Duodenal mucosa (tissue), 2 donors: ENCODE measurements at regions not wholly inside any gene's neighbourhood (a gene's known extent, or its start where the extent isn't known, plus 50 kb on each side); places are given as distances from the start of the nearest gene placed in this dataset.
A peak's percentile ranks its signal among the peaks of the same experiment; 100 is the strongest.

ENCODE experiments used
- H3K27ac ChIP-seq: one replicate; pipeline ENCODE4 v1.7.0; 2013; ENCODE audit warnings: low read depth, low read length
- H3K27me3 ChIP-seq, 2 donors: one replicate each; pipeline ENCODE4 v1.7.0; 2013; ENCODE audit warnings: low read length in 2 of 2, control low read depth in 1 of 2; ENCODE audit not compliant: insufficient read depth in 2 of 2, control insufficient read depth in 1 of 2
- H3K36me3 ChIP-seq, 2 donors: one replicate each; pipeline ENCODE4 v1.7.0; 2013; ENCODE audit warnings: low read length in 2 of 2, control low read depth in 1 of 2; ENCODE audit not compliant: insufficient read depth in 2 of 2, control insufficient read depth in 1 of 2
- H3K4me1 ChIP-seq, 2 donors: one replicate each; pipeline ENCODE4 v1.7.0; 2013; ENCODE audit warnings: low read length in 2 of 2, control low read depth in 1 of 2; ENCODE audit not compliant: insufficient read depth in 2 of 2, control insufficient read depth in 1 of 2
- H3K4me3 ChIP-seq, 2 donors: one replicate each; pipeline ENCODE4 v1.7.0; 2013; ENCODE audit warnings: low read length in 2 of 2, low read depth in 1 of 2
- H3K9ac ChIP-seq, 2 donors: one replicate each; pipeline ENCODE4 v1.7.0; 2013; ENCODE audit warnings: low read length in 2 of 2, low read depth in 1 of 2
- H3K9me3 ChIP-seq, 2 donors: one replicate each; pipeline ENCODE4 v1.7.0; 2013; ENCODE audit warnings: low read length in 2 of 2, control low read depth in 1 of 2; ENCODE audit not compliant: control insufficient read depth in 1 of 2

- Histone ChIP-seq H3K9me3 (no peaks in the 10 kb centered on the region), H3K27me3 (peaks cover 40 to 56% of the 10 kb centered on the region in 2 donors), H3K9ac (no peak overlapping the region), H3K4me3 (peak overlapping the region; percentile 61 to 65), H3K27ac (no peak overlapping the region), H3K4me1 (peaks cover 8 to 10% of the 10 kb centered on the region in 2 donors), H3K36me3 (no peaks in the 10 kb centered on the region)
These were observed 73.5 kb downstream of the SOX4 start for GRCh38 chr6:21666853-21667681.

GRCh38 chr6:21668795-21669194 is 75.2 kb downstream of the SOX4 start:
- Histone ChIP-seq H3K27ac (no peak overlapping the region), H3K36me3 (no peaks in the 10 kb centered on the region), H3K27me3 (peaks cover 34 to 48% of the 10 kb centered on the region in 2 donors), H3K4me3 (no peak overlapping the region), H3K9me3 (no peaks in the 10 kb centered on the region), H3K4me1 (peaks cover 8 to 10% of the 10 kb centered on the region in 2 donors), H3K9ac (no peak overlapping the region)

DNA sequence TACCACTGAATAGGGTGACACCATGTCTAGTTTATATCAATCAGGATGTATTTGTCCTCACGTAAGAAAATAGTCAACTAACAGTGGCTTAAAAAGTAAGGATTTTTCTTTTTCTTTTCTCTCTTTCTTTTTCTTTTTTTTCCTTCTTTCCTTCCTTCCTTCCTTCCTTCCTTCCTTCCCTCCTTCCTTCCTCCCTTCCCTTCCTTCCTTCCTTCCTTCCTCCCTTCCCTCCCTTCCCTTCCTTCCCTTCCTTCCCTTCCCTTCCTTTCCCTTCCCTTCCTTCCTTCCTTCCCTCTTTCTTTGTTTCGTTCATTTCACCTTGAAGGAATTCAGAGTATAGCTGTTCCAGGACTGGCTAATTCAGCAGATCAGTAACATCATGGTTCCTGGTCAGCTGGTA is 83.2 kb downstream of the SOX4 start:
- H3K27me3 ChIP-seq, result no peaks in the 10 kb centered on the region
- H3K36me3 ChIP-seq, result no peaks in the 10 kb centered on the region
- H3K9me3 ChIP-seq, result no peaks in the 10 kb centered on the region
- H3K27ac ChIP-seq, result no peak overlapping the region
- H3K4me3 ChIP-seq, result no peak overlapping the region
- H3K9ac ChIP-seq, result no peak overlapping the region
- H3K4me1 ChIP-seq, result no peaks in the 10 kb centered on the region

- Histone ChIP-seq H3K4me1 (no peaks in the 10 kb centered on the region), H3K4me3 (no peak overlapping the region), H3K9me3 (no peaks in the 10 kb centered on the region), H3K27me3 (no peaks in the 10 kb centered on the region), H3K9ac (no peak overlapping the region), H3K36me3 (no peaks in the 10 kb centered on the region), H3K27ac (no peak overlapping the region)
These were observed 85.4 kb downstream of the SOX4 start for GRCh38 chr6:21678990-21679389.

DNA sequence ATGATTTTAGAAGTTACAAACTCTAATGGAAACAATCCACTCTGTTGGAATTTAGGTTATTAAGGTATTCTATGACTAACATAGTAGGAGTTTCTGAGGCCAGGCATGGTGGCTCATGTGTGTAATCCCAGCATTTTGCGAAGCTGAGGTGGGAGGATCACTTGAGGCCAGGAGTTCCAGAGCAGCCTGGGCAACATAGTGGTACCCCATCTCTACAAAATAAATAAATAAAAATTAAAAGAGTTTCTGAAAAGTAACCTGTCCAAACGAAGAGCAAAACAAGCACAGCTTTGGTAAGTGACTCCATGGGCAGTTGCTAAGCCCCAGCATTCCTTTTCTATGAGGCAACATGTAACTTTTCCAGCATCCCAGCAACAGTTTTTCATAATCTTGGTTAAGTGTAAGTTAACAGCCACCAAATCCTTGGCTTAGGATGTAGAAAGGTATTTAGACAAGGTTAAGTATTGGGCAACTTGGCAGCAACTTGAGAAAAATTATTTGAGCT is 86.3 kb downstream of the SOX4 start:
- H3K36me3 ChIP-seq, result no peaks in the 10 kb centered on the region
- H3K27ac ChIP-seq, result no peak overlapping the region
- H3K27me3 ChIP-seq, result no peaks in the 10 kb centered on the region
- no peak overlapping the region for H3K4me3 ChIP-seq
- H3K4me1 ChIP-seq, result no peaks in the 10 kb centered on the region
- H3K9me3 ChIP-seq, result no peaks in the 10 kb centered on the region
- H3K9ac ChIP-seq, result no peak overlapping the region

DNA sequence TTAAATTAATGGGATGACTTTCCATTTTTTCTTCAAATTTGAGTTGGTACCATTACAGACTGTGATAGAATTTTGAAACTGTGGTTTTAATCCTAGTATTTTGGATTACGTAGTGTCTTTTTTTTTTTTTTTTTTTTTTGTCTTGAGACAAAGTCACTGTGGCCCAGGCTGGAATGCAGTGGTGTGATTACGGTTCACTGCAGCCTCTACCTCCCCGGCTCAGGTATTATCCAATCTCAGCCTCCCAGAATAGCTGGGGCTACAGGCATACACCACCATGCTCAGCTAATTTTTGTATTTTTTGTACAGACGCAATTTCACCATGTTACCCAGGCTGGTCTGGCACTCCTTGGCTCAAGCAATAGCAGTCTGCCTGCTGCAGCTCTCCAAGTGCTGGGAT is 87.1 kb downstream of the SOX4 start:
- Histone ChIP-seq H3K4me1 (no peaks in the 10 kb centered on the region), H3K9ac (no peak overlapping the region), H3K27me3 (no peaks in the 10 kb centered on the region), H3K4me3 (no peak overlapping the region), H3K27ac (no peak overlapping the region), H3K36me3 (no peaks in the 10 kb centered on the region), H3K9me3 (no peaks in the 10 kb centered on the region)

DNA sequence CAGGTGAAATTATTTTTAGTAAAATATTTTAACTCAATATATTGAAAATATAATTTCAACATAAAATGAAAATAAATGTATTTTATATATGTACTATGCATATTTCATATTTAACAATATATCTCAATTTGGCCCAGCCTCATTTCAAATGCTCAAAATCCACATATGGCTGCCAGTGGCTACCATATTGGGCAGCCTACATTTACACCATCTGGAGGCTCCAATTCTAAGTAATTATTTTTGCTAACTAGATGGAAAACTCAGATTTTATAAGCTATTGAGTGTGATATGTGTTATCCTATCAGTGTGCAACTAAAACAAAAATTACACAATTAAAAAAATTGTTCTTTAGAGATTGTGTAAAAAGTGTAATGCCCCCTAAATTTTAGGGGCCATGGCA is 96.9 kb downstream of the SOX4 start:
- Histone ChIP-seq H3K4me1 (no peaks in the 10 kb centered on the region), H3K4me3 (no peak overlapping the region), H3K27ac (no peak overlapping the region), H3K27me3 (no peaks in the 10 kb centered on the region), H3K9me3 (peaks cover 0 to 7% of the 10 kb centered on the region in 2 donors), H3K36me3 (no peaks in the 10 kb centered on the region), H3K9ac (no peak overlapping the region)

- H3K4me1 ChIP-seq, result no peaks in the 10 kb centered on the region
- H3K9me3 ChIP-seq, result peaks cover 0 to 7% of the 10 kb centered on the region in 2 donors
- H3K27ac ChIP-seq, result no peak overlapping the region
- no peaks in the 10 kb centered on the region for H3K27me3 ChIP-seq
- no peak overlapping the region for H3K4me3 ChIP-seq
- no peak overlapping the region for H3K9ac ChIP-seq
- no peaks in the 10 kb centered on the region for H3K36me3 ChIP-seq
These were observed 98.3 kb downstream of the SOX4 start for GRCh38 chr6:21691685-21692346.

GRCh38 chr6:21692721-21693120 is 99.2 kb downstream of the SOX4 start:
- Histone ChIP-seq H3K36me3 (no peaks in the 10 kb centered on the region), H3K27me3 (no peaks in the 10 kb centered on the region), H3K4me1 (no peaks in the 10 kb centered on the region), H3K9me3 (peaks cover 0 to 6% of the 10 kb centered on the region in 2 donors), H3K27ac (no peak overlapping the region), H3K9ac (no peak overlapping the region), H3K4me3 (no peak overlapping the region)

DNA sequence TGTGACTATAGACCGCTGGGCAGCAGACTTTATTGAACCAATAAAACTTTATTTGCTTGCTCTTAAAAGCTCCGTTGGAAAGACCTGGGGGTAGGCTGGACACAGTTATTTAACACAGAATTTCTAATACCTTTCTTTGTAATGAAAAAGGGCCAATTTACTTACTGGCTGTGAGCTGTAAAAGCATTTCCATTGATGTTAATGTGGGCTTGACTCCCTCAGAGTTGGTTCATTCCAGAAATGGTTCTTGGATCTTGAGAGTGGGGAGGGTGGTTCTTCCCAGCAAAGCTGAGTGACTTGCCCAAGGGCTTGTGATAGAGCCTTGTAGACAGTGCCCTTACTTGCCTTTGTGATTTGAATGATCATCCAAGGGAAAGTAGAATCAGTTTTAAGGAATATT is 100.6 kb downstream of the SOX4 start:
- no peak overlapping the region for H3K9ac ChIP-seq
- no peaks in the 10 kb centered on the region for H3K27me3 ChIP-seq
- H3K9me3 ChIP-seq, result no peaks in the 10 kb centered on the region
- no peak overlapping the region for H3K4me3 ChIP-seq
- no peaks in the 10 kb centered on the region for H3K4me1 ChIP-seq
- H3K27ac ChIP-seq, result no peak overlapping the region
- no peaks in the 10 kb centered on the region for H3K36me3 ChIP-seq
